Tibial nerve (tissue), 4 donors: ENCODE measurements at regions not wholly inside any gene's neighbourhood (a gene's known extent, or its start where the extent isn't known, plus 50 kb on each side); places are given as distances from the start of the nearest gene placed in this dataset.

ENCODE experiments used
- DNase-seq, 2 donors: peaks; one replicate each; pipeline ENCODE4 v3.0.0-alpha.2; 2019; ENCODE audit warnings: low spot score in 2 of 2
- H3K27ac ChIP-seq, 4 donors: fragments of 200-600 bp; sonication (generic) in 3 of 4; one replicate each; pipeline ENCODE4 v1.5.1; 2017 to 2019; ENCODE audit warnings: mild to moderate bottlenecking in 1 of 4
- H3K27me3 ChIP-seq, 2 donors: fragments of 200-600 bp; sonication (generic) in 1 of 2; one replicate each; pipeline versions ENCODE4 v1.5.1 to v1.6.0; 2017 to 2019
- H3K36me3 ChIP-seq, 3 donors: fragments of 200-600 bp; sonication (generic); one replicate each; pipeline ENCODE4 v1.5.1; 2018 to 2019
- H3K4me1 ChIP-seq, 4 donors: fragments of 200-600 bp; sonication (generic) in 3 of 4; one replicate each; pipeline ENCODE4 v1.5.1; 2017 to 2019
- H3K4me3 ChIP-seq, 4 donors: fragments of 200-600 bp; sonication (generic) in 3 of 4; one replicate each; pipeline ENCODE4 v1.5.1; 2017 to 2019; ENCODE audit warnings: mild to moderate bottlenecking in 1 of 4, moderate library complexity in 1 of 4
- H3K9me3 ChIP-seq, 4 donors: fragments of 200-600 bp; sonication (generic) in 3 of 4; one replicate each; pipeline ENCODE4 v1.5.1; 2017 to 2019
- CTCF ChIP-seq, 5 experiments: fragments of 200-600 bp in 3 of 5; fragments of 450-650 bp in 2 of 5; sonication (generic) in 3 of 5; IDR thresholded peaks; one replicate each; pipeline ENCODE4 v1.5.1; 2016 to 2019; ENCODE audit warnings: antibody characterized with exemption in 5 of 5, mild to moderate bottlenecking in 3 of 5, moderate library complexity in 2 of 5
- EP300 ChIP-seq, 2 donors: sonication (generic); formaldehyde crosslinking; IDR thresholded peaks; one replicate each; pipeline ENCODE4 v1.6.1; 2017; ENCODE audit warnings: antibody characterized with exemption in 2 of 2, mild to moderate bottlenecking in 1 of 2
- POLR2A ChIP-seq, 2 donors: fragments of 450-650 bp; IDR thresholded peaks; one replicate each; pipeline ENCODE4 v1.6.1; 2017; ENCODE audit warnings: antibody characterized with exemption in 2 of 2, mild to moderate bottlenecking in 2 of 2, moderate library complexity in 2 of 2
- WGBS, 2 donors: methylation state at CpG; one replicate each; pipeline ENCODE4 v1.1.5; 2018; 5-methylcytosine and 5-hydroxymethylcytosine counted together

DNA sequence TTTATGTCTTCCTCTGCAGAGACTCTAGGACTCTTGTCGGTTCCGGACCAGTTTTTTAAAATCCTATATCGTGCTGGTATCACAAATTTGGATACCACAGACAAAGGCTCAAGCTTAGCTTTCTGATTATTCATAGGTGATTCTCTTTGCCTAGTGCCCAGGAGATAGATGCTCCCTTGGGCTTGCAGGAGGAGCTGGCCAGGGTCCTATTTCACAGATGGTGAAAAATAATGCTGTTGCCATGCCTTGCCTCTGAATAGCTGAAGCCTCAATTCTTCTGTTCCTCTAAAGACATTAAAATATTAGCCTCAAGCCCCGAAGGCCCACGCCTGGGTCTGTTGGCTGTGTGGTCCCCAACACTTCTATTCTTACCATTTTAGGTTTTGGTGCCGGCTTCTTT lies 123.9 kb upstream of the BACH2 start:
- H3K4me3 ChIP-seq = no peak overlapping the region
- 91 to 92% methylated on average over 6 of the region's 6 CpGs for WGBS, 2 donors
- no peak for TF ChIP-seq CTCF (IDR thresholded peaks at IDR 0.05)
- TF ChIP-seq EP300 (IDR thresholded peaks at IDR 0.05) = no peak
- no peak for TF ChIP-seq POLR2A (IDR thresholded peaks at IDR 0.05)
- H3K4me1 ChIP-seq = no peaks in the 10 kb centered on the region
- DNase-seq = no peak
- no peak overlapping the region for H3K27ac ChIP-seq
- H3K36me3 ChIP-seq = no peaks in the 10 kb centered on the region
- H3K27me3 ChIP-seq = no peaks in the 10 kb centered on the region
- H3K9me3 ChIP-seq = no peaks in the 10 kb centered on the region

DNA sequence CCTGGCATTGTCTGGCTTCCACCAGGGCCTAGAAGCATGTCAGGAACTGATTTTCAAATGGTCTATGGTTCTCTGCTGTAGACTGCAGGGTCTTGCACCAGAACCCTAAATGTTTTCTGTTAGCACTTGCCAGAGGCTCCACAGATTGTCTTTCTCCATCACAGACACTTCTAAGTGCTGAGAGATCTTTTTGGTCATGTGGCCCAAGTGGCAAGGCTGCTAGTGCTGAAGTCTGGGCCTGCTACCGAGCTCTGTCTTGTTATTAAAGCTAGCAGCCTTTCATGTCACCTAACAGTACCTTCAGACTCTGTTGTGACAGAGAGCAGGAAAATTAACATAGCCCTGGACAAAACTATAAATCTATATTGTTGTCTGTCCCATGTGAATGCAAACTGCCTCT lies 120.7 kb upstream of the BACH2 start:
- H3K4me1 ChIP-seq = peaks cover 0 to 9% (median 0%) of the 10 kb centered on the region in 4 donors
- no peaks in the 10 kb centered on the region for H3K9me3 ChIP-seq
- DNase-seq = no peak
- TF ChIP-seq POLR2A (IDR thresholded peaks at IDR 0.05) (no peak), CTCF (IDR thresholded peaks at IDR 0.05) (no peak), EP300 (IDR thresholded peaks at IDR 0.05) (no peak)
- WGBS, 2 donors = 82 to 100% methylated on average over 1 of the region's 1 CpG
- H3K27ac ChIP-seq = no peak overlapping the region
- no peaks in the 10 kb centered on the region for H3K36me3 ChIP-seq
- H3K4me3 ChIP-seq = no peak overlapping the region
- no peaks in the 10 kb centered on the region for H3K27me3 ChIP-seq

GRCh38 chr6:90416322-90416721 lies 119.7 kb upstream of the BACH2 start:
- Histone ChIP-seq H3K9me3 (no peaks in the 10 kb centered on the region), H3K4me3 (no peak overlapping the region), H3K4me1 (peaks cover 0 to 9% (median 0%) of the 10 kb centered on the region in 4 donors), H3K27ac (no peak overlapping the region), H3K27me3 (no peaks in the 10 kb centered on the region), H3K36me3 (no peaks in the 10 kb centered on the region)
- no peak for DNase-seq
- no peak for TF ChIP-seq CTCF (IDR thresholded peaks at IDR 0.05)

DNA sequence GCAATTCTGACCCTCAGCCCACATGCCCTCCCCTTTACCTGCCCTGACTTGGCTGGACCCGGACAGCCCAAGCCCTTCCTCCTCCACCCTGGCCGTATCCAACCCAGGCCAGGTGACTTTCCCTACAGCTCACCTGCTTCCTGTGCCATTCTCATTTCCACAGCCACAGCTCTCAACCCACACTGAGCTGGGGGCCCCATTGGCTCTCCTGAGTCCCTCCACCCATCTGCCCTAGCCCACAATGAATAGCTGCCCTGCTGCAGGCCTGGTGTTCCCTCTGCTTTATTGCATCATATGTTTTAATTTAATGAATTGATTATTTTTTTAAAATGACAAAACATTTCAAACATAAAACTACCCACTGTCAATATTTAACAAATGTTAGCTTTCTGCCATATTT lies 118.5 kb upstream of the BACH2 start:
- Histone ChIP-seq H3K9me3 (no peaks in the 10 kb centered on the region), H3K36me3 (no peaks in the 10 kb centered on the region), H3K27me3 (no peaks in the 10 kb centered on the region), H3K4me1 (peaks cover 0 to 9% (median 0%) of the 10 kb centered on the region in 4 donors), H3K27ac (no peak overlapping the region), H3K4me3 (no peak overlapping the region)
- 85 to 90% methylated on average over 2 of the region's 2 CpGs for WGBS, 2 donors
- TF ChIP-seq POLR2A (IDR thresholded peaks at IDR 0.05) = no peak
- TF ChIP-seq CTCF (IDR thresholded peaks at IDR 0.05) = no peak
- no peak for TF ChIP-seq EP300 (IDR thresholded peaks at IDR 0.05)
- no peak for DNase-seq

- peaks cover 0 to 9% (median 0%) of the 10 kb centered on the region in 4 donors for H3K4me1 ChIP-seq
- H3K27ac ChIP-seq = no peak overlapping the region
- 63 to 66% methylated on average over 5 of the region's 5 CpGs for WGBS, 2 donors
- no peaks in the 10 kb centered on the region for H3K9me3 ChIP-seq
- H3K4me3 ChIP-seq = no peak overlapping the region
- H3K27me3 ChIP-seq = no peaks in the 10 kb centered on the region
- TF ChIP-seq CTCF (IDR thresholded peaks at IDR 0.05) (no peak), EP300 (IDR thresholded peaks at IDR 0.05) (no peak), POLR2A (IDR thresholded peaks at IDR 0.05) (no peak)
- no peaks in the 10 kb centered on the region for H3K36me3 ChIP-seq
- no peak for DNase-seq
Measured at GRCh38 chr6:90414352-90414751, 117.7 kb upstream of the BACH2 start.
